GM19467 (cell line): ENCODE measurements at regions not wholly inside any gene's neighbourhood (a gene's known extent, or its start where the extent isn't known, plus 50 kb on each side); places are given as distances from the start of the nearest gene placed in this dataset.
"Not testable (repeated sequence)": the region's sequence is repeated elsewhere in the genome, so short reads cannot be mapped to it uniquely, and the experiment has no call there.

Experiments used
- ATAC-seq: cut with Tn5 transposase; IDR thresholded peaks from one replicate; pipeline ENCODE4 v1.9.1; 2021; ENCODE audit warnings: mild to moderate bottlenecking, moderate library complexity; ENCODE audit not compliant: unreplicated experiment

- ATAC-seq = no peak
Measured at GRCh38 chr10:18866852-18867251, 181.7 kb upstream of the MALRD1 start.

GRCh38 chr10:18868919-18869318 lies 179.7 kb upstream of the MALRD1 start:
- no peak for ATAC-seq

GRCh38 chr10:18875477-18875876 lies 173.1 kb upstream of the MALRD1 start:
- ATAC-seq = no peak

GRCh38 chr10:18879284-18879683 lies 169.3 kb upstream of the MALRD1 start:
- ATAC-seq = no peak

- ATAC-seq = no peak
Measured at GRCh38 chr10:18880530-18880929, 168.1 kb upstream of the MALRD1 start.

GRCh38 chr10:18886102-18886501 lies 162.5 kb upstream of the MALRD1 start:
- no peak for ATAC-seq

GRCh38 chr10:18906636-18907035 lies 142.0 kb upstream of the MALRD1 start:
- ATAC-seq = no peak

GRCh38 chr10:18917431-18917830 lies 131.2 kb upstream of the MALRD1 start:
- ATAC-seq = not testable (repeated sequence)

- ATAC-seq = no peak
Measured at GRCh38 chr10:18918532-18918931, 130.1 kb upstream of the MALRD1 start.

GRCh38 chr10:18949391-18949790 lies 99.2 kb upstream of the MALRD1 start:
- no peak for ATAC-seq

GRCh38 chr10:18951072-18951823 lies 97.4 kb upstream of the MALRD1 start:
- not testable (repeated sequence) for ATAC-seq

GRCh38 chr10:18955061-18955460 lies 93.5 kb upstream of the MALRD1 start:
- ATAC-seq = no peak

- no peak for ATAC-seq
Measured at GRCh38 chr10:18959369-18959768, 89.2 kb upstream of the MALRD1 start.

- ATAC-seq = no peak
Measured at GRCh38 chr10:18960466-18961079, 88.0 kb upstream of the MALRD1 start.

GRCh38 chr10:18968159-18968558 lies 80.4 kb upstream of the MALRD1 start:
- no peak for ATAC-seq

- no peak for ATAC-seq
Measured at GRCh38 chr10:18976696-18977251, 71.8 kb upstream of the MALRD1 start.

GRCh38 chr10:18980089-18980629 lies 68.4 kb upstream of the MALRD1 start:
- ATAC-seq = no peak

GRCh38 chr10:18984531-18984930 lies 64.1 kb upstream of the MALRD1 start:
- no peak for ATAC-seq

- ATAC-seq = no peak
Measured at GRCh38 chr10:18988338-18988737, 60.3 kb upstream of the MALRD1 start.
